ENCODE measurements at regions not wholly inside any gene's neighbourhood (a gene's known extent, or its start where the extent isn't known, plus 50 kb on each side); places are given as distances from the start of the nearest gene placed in this dataset.

- H3K4me2 ChIP-seq (ENCODE audit: low read length), result no peak overlapping the region
- H3K27ac ChIP-seq (ENCODE audit: low read depth, low read length), result no peak overlapping the region
- no peaks in the 10 kb centered on the region for H3K79me2 ChIP-seq (ENCODE audit: control insufficient read depth, low read length)
These were observed 439.9 kb upstream of the ETAA1 start for GRCh38 chr2:66957198-66957597.

DNA sequence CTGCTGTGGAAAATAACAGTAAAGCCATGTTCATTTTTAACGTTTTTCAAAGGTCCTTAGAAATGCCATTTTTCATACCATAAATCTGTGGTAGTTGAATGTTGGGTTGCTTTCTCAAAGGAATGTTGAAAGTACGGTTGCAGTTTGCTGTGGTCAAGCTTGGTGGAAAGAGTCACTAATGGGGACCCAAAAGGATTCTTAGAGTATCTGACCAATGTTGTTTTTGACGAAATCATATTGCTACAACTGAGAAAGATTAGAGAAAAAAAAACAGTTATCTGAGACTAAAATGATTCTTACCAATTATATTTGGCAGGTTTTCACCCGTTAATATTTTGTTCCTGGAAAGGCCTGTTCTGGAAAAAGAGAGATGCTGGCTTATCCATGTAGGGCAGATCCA, 439.5 kb upstream of the ETAA1 start:
- no peaks in the 10 kb centered on the region for H3K79me2 ChIP-seq (ENCODE audit: control insufficient read depth, low read length)
- no peak overlapping the region for H3K27ac ChIP-seq (ENCODE audit: low read depth, low read length)

More at GRCh38 chr2:66957198-66957597, 439.9 kb upstream of the ETAA1 start:
- H3K9me2 ChIP-seq (replicated peaks; ENCODE audit: control insufficient read depth, low read length), result no peaks in the 10 kb centered on the region
- H3K4me3 ChIP-seq (ENCODE audit: low read length), result no peak overlapping the region
- no peaks in the 10 kb centered on the region for H4K20me1 ChIP-seq (ENCODE audit: control insufficient read depth, insufficient read depth, low read depth, low read length)
- H3K4me1 ChIP-seq (ENCODE audit: control insufficient read depth, low read length), result no peaks in the 10 kb centered on the region
- H3K9me3 ChIP-seq (ENCODE audit: control insufficient read depth, insufficient read depth, low read length), result no peaks in the 10 kb centered on the region
- TF ChIP-seq, protein P1, sequence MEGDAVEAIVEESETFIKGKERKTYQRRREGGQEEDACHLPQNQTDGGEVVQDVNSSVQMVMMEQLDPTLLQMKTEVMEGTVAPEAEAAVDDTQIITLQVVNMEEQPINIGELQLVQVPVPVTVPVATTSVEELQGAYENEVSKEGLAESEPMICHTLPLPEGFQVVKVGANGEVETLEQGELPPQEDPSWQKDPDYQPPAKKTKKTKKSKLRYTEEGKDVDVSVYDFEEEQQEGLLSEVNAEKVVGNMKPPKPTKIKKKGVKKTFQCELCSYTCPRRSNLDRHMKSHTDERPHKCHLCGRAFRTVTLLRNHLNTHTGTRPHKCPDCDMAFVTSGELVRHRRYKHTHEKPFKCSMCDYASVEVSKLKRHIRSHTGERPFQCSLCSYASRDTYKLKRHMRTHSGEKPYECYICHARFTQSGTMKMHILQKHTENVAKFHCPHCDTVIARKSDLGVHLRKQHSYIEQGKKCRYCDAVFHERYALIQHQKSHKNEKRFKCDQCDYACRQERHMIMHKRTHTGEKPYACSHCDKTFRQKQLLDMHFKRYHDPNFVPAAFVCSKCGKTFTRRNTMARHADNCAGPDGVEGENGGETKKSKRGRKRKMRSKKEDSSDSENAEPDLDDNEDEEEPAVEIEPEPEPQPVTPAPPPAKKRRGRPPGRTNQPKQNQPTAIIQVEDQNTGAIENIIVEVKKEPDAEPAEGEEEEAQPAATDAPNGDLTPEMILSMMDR (IDR thresholded peaks at IDR 0.05; ENCODE audit: low read depth, low read length, poor library complexity, severe bottlenecking), result no peak
- TF ChIP-seq EZH2phosphoT487 (IDR thresholded peaks at IDR 0.05; ENCODE audit: borderline replicate concordance, low read length), result no peak
- H3K27me3 ChIP-seq (ENCODE audit: control insufficient read depth, low read length), result no peaks in the 10 kb centered on the region
- H3F3A ChIP-seq (ENCODE audit: control insufficient read depth, insufficient read depth), result no peaks in the 10 kb centered on the region
- H3K36me3 ChIP-seq (ENCODE audit: control insufficient read depth, low read length), result no peaks in the 10 kb centered on the region

DNA sequence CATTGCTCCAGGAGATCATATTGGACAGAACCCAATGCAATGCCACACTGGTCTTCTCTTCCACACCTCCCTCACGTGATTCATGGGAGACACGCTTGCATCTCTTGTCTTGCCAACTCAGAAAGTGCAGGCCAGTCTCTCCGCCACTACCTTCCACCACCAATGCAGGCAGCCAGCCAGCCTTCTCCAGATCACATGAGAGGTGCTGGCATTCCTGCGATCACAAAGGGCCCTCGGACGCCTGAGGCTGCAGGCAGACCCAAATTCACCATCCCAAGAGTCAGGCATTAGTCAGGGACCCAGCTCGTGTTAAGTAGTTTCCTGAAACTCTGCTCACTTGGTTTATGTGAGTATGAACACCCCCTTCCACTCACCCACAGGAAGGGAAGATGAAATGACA, 437.0 kb upstream of the ETAA1 start:
- no peaks in the 10 kb centered on the region for H3F3A ChIP-seq (ENCODE audit: control insufficient read depth, insufficient read depth)
- H3K27me3 ChIP-seq (ENCODE audit: control insufficient read depth, low read length), result no peaks in the 10 kb centered on the region
- H3K9me3 ChIP-seq (ENCODE audit: control insufficient read depth, insufficient read depth, low read length), result no peaks in the 10 kb centered on the region
- H4K20me1 ChIP-seq (ENCODE audit: control insufficient read depth, insufficient read depth, low read depth, low read length), result no peaks in the 10 kb centered on the region
- TF ChIP-seq EZH2phosphoT487 (IDR thresholded peaks at IDR 0.05; ENCODE audit: borderline replicate concordance, low read length), result no peak
- TF ChIP-seq, protein P1 (IDR thresholded peaks at IDR 0.05; ENCODE audit: low read depth, low read length, poor library complexity, severe bottlenecking), result no peak
- no peaks in the 10 kb centered on the region for H3K4me1 ChIP-seq (ENCODE audit: control insufficient read depth, low read length)
- no peaks in the 10 kb centered on the region for H3K36me3 ChIP-seq (ENCODE audit: control insufficient read depth, low read length)
- H3K79me2 ChIP-seq (ENCODE audit: control insufficient read depth, low read length), result no peaks in the 10 kb centered on the region
- no peak overlapping the region for H3K4me2 ChIP-seq (ENCODE audit: low read length)
- no peaks in the 10 kb centered on the region for H3K9me2 ChIP-seq (replicated peaks; ENCODE audit: control insufficient read depth, low read length)
- no peak overlapping the region for H3K4me3 ChIP-seq (ENCODE audit: low read length)
- H3K27ac ChIP-seq (ENCODE audit: low read depth, low read length), result no peak overlapping the region

More for the DNA sequence above, 439.5 kb upstream of the ETAA1 start:
- no peaks in the 10 kb centered on the region for H4K20me1 ChIP-seq (ENCODE audit: control insufficient read depth, insufficient read depth, low read depth, low read length)
- no peak overlapping the region for H3K4me2 ChIP-seq (ENCODE audit: low read length)
- no peaks in the 10 kb centered on the region for H3K9me2 ChIP-seq (replicated peaks; ENCODE audit: control insufficient read depth, low read length)
- no peaks in the 10 kb centered on the region for H3K4me1 ChIP-seq (ENCODE audit: control insufficient read depth, low read length)
- no peaks in the 10 kb centered on the region for H3F3A ChIP-seq (ENCODE audit: control insufficient read depth, insufficient read depth)
- H3K4me3 ChIP-seq (ENCODE audit: low read length), result no peak overlapping the region
- TF ChIP-seq EZH2phosphoT487 (IDR thresholded peaks at IDR 0.05; ENCODE audit: borderline replicate concordance, low read length), result no peak
- TF ChIP-seq, protein P1 (IDR thresholded peaks at IDR 0.05; ENCODE audit: low read depth, low read length, poor library complexity, severe bottlenecking), result no peak
- H3K36me3 ChIP-seq (ENCODE audit: control insufficient read depth, low read length), result no peaks in the 10 kb centered on the region
- H3K9me3 ChIP-seq (ENCODE audit: control insufficient read depth, insufficient read depth, low read length), result no peaks in the 10 kb centered on the region
- H3K27me3 ChIP-seq (ENCODE audit: control insufficient read depth, low read length), result no peaks in the 10 kb centered on the region
